ENCODE measurements at regions not wholly inside any gene's neighbourhood (a gene's known extent, or its start where the extent isn't known, plus 50 kb on each side); places are given as distances from the start of the nearest gene placed in this dataset.

DNA sequence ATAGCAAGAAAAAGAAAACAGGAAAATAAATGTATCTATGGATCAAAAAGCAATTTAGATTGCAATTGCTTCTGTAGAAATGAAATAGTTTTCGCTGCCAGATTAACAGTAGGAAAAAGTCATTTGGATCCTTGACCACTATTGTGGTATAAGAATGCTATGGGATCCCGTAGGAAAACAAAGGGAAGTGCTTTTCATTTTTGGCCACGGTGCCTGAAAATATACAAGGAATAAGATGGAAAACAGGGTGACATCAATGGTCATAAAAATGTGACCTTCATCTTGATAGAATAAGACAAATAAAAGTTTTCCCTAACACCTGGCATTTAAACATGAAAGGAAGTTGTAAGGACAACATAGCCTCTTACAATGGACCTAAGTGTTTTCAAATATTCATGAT is 622.8 kb downstream of the DACH1 start:
- TF ChIP-seq, protein P1, sequence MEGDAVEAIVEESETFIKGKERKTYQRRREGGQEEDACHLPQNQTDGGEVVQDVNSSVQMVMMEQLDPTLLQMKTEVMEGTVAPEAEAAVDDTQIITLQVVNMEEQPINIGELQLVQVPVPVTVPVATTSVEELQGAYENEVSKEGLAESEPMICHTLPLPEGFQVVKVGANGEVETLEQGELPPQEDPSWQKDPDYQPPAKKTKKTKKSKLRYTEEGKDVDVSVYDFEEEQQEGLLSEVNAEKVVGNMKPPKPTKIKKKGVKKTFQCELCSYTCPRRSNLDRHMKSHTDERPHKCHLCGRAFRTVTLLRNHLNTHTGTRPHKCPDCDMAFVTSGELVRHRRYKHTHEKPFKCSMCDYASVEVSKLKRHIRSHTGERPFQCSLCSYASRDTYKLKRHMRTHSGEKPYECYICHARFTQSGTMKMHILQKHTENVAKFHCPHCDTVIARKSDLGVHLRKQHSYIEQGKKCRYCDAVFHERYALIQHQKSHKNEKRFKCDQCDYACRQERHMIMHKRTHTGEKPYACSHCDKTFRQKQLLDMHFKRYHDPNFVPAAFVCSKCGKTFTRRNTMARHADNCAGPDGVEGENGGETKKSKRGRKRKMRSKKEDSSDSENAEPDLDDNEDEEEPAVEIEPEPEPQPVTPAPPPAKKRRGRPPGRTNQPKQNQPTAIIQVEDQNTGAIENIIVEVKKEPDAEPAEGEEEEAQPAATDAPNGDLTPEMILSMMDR (conservative IDR thresholded peaks at IDR 0.05; ENCODE audit: low read length) = no peak
- no peak for TF ChIP-seq EZH2phosphoT487 (IDR thresholded peaks at IDR 0.05; ENCODE audit: borderline replicate concordance)

All from Loucy (cell line).